SK-N-MC (cell line): ENCODE measurements at regions not wholly inside any gene's neighbourhood (a gene's known extent, or its start where the extent isn't known, plus 50 kb on each side); places are given as distances from the start of the nearest gene placed in this dataset.

Experiments used
- EZH2 ChIP-seq: fragments of 200-600 bp; sonication (generic); IDR thresholded peaks from one replicate; pipeline ENCODE4 v1.6.1; 2017; ENCODE audit warnings: antibody characterized with exemption
- POLR2AphosphoS5 ChIP-seq: IDR thresholded peaks from 2 replicates; pipeline ENCODE4 v1.6.1; 2012; ENCODE audit warnings: mild to moderate bottlenecking, low read depth, low read length, borderline replicate concordance

- TF ChIP-seq POLR2AphosphoS5 (no peak), EZH2 (no peak)
Measured at GRCh38 chr2:133865141-133865540, 296.9 kb upstream of the NCKAP5 start.
